Activated CD8-positive, alpha-beta T cell treated with anti-CD3 and anti-CD28 coated beads for 36 hours (primary cell): ENCODE measurements at regions not wholly inside any gene's neighbourhood (a gene's known extent, or its start where the extent isn't known, plus 50 kb on each side); places are given as distances from the start of the nearest gene placed in this dataset.

Experiments used
- ATAC-seq: fragments of 200-7000 bp; cut with Tn5 transposase; one replicate; pipeline ENCODE4 v1.10.0; 2021; ENCODE audit warnings: mild to moderate bottlenecking, moderate library complexity
- CTCF ChIA-PET: fragments of 350-600 bp; sonication (Branson Sonifier 250); formaldehyde crosslinking; loops from one replicate; lab custom pipeline; 2021; ENCODE audit warnings: antibody characterized with exemption; lab: Charles Lee
- POLR2A ChIA-PET: fragments of 350-600 bp; sonication (Branson Sonifier 250); formaldehyde crosslinking; loops from one replicate; lab custom pipeline; 2021; ENCODE audit warnings: antibody characterized with exemption; lab: Charles Lee
- DNase-seq: peaks from one replicate; pipeline ENCODE4 v3.0.0-alpha.2; 2020
- H3K27ac Mint-ChIP-seq: one replicate; pipeline ENCODE4 v1.8.0; 2021; ENCODE audit warnings: mild to moderate bottlenecking, mixed read lengths
- H3K27me3 Mint-ChIP-seq: one replicate; pipeline ENCODE4 v1.8.0; 2021; ENCODE audit warnings: mixed read lengths
- H3K36me3 Mint-ChIP-seq: one replicate; pipeline ENCODE4 v1.8.0; 2021; ENCODE audit warnings: low read depth, mixed read lengths
- H3K4me1 Mint-ChIP-seq: one replicate; pipeline ENCODE4 v1.8.0; 2021; ENCODE audit warnings: low read depth, mixed read lengths
- H3K4me3 Mint-ChIP-seq: one replicate; pipeline ENCODE4 v1.8.0; 2021; ENCODE audit warnings: mild to moderate bottlenecking, moderate library complexity, mixed read lengths
- H3K9me3 Mint-ChIP-seq: one replicate; pipeline ENCODE4 v1.8.0; 2021; ENCODE audit warnings: mixed read lengths
- intact Hi-C: fragments of 100-400 bp; cut with micrococcal nuclease; formaldehyde crosslinking; loops from one replicate; pipeline ENCODE4 v1.10.0; 2022
- TF ChIP-seq, protein P1 (sequence below): fragments of 200-600 bp; IDR thresholded peaks from one replicate; pipeline ENCODE4 v1.8.0; 2022; ENCODE audit warnings: antibody characterized with exemption, mild to moderate bottlenecking

DNA sequence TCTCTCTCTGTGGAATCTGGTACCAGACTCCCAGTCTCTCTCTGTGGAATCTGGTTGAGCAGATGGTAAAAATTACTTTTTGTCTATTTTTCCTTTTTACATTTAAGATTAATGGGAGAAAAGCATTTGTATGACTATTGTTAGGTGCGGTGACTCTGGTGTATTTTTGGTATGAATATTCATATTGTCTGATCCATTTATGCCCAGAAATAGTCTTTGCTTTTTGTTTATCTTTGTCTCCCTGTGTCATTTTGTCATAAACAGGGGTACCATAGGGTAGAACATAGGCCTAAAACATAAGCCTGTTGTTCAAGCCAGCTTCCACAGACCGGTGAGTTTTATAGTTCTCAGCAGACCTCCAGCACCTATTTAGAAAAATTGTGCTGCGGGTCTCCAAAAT, 78.7 kb downstream of the ETS2 start:
- intact Hi-C loops, result no loop called here

DNA sequence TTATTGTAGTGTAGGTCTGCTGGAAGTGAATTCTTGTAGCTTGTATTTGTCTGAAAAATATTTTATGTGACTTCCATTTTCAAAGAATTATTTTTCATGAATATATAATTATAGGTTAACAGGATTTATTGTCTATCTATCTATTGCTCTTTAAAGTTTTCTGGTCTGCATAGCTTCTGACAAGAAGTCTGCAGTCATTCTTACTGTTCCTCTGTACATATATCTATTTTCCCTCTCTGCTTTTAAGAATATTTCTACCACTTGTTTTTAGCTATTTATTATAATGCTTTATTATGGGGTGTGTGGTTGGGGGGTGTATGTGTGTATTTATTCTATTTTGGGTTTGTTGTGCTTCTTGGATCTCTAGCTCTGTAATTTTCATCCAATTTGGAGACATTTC, 77.4 kb downstream of the ETS2 start:
- DNase-seq (no peak), ATAC-seq (no peak)
- H3K27me3 Mint-ChIP-seq, result peaks cover 1% of the 10 kb centered on the region
- no peaks in the 10 kb centered on the region for H3K36me3 Mint-ChIP-seq
- no peaks in the 10 kb centered on the region for H3K4me1 Mint-ChIP-seq
- TF ChIP-seq, protein P1, sequence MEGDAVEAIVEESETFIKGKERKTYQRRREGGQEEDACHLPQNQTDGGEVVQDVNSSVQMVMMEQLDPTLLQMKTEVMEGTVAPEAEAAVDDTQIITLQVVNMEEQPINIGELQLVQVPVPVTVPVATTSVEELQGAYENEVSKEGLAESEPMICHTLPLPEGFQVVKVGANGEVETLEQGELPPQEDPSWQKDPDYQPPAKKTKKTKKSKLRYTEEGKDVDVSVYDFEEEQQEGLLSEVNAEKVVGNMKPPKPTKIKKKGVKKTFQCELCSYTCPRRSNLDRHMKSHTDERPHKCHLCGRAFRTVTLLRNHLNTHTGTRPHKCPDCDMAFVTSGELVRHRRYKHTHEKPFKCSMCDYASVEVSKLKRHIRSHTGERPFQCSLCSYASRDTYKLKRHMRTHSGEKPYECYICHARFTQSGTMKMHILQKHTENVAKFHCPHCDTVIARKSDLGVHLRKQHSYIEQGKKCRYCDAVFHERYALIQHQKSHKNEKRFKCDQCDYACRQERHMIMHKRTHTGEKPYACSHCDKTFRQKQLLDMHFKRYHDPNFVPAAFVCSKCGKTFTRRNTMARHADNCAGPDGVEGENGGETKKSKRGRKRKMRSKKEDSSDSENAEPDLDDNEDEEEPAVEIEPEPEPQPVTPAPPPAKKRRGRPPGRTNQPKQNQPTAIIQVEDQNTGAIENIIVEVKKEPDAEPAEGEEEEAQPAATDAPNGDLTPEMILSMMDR, result no peak
- H3K9me3 Mint-ChIP-seq, result peaks cover 18% of the 10 kb centered on the region
- ChIA-PET CTCF (no interaction called here), POLR2A (interaction anchor here (0.7 to 1.0 kb wide), 3 partner anchors 13 to 22 kb away, joined by 3 to 5 read pairs (median 3); no protein-coding TSS in a partner anchor)
- intact Hi-C loops, result no loop called here
- no peak overlapping the region for H3K4me3 Mint-ChIP-seq
- H3K27ac Mint-ChIP-seq, result no peak overlapping the region

More for the DNA sequence above, 78.7 kb downstream of the ETS2 start:
- TF ChIP-seq, protein P1, result no peak
- Mint-ChIP-seq H3K9me3 (peaks cover 18% of the 10 kb centered on the region), H3K4me3 (no peak overlapping the region), H3K36me3 (no peaks in the 10 kb centered on the region), H3K27me3 (peaks cover 1% of the 10 kb centered on the region), H3K4me1 (no peaks in the 10 kb centered on the region), H3K27ac (no peak overlapping the region)
- POLR2A ChIA-PET, result no interaction called here
- DNase-seq (no peak), ATAC-seq (no peak)
- CTCF ChIA-PET, result no interaction called here

DNA sequence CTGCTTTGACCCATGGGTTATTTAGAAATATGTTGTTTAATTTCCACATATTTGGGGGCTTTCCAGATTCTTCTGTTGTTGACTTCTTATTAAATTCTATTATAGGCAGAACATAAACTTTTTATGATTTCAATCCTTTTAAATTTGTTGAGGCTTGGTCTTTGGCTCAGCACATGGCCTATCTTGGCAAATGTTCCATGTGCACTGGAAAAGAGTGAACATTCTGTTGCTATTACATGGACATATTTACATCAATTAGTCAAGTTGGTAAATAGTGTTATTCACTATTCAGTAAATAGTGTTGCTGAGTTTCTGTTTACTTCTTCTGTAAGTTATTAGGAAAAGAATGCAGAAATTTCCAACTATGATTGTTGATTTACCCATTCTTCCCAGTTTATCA, 75.4 kb downstream of the ETS2 start:
- Mint-ChIP-seq H3K27me3 (peaks cover 1% of the 10 kb centered on the region), H3K27ac (no peak overlapping the region), H3K4me1 (no peaks in the 10 kb centered on the region), H3K4me3 (no peak overlapping the region), H3K36me3 (no peaks in the 10 kb centered on the region), H3K9me3 (peaks cover 13% of the 10 kb centered on the region)
- CTCF ChIA-PET, result no interaction called here
- intact Hi-C loops, result no loop called here
- POLR2A ChIA-PET, result no interaction called here
- TF ChIP-seq, protein P1, result no peak
- no peak for ATAC-seq
- DNase-seq, result no peak

DNA sequence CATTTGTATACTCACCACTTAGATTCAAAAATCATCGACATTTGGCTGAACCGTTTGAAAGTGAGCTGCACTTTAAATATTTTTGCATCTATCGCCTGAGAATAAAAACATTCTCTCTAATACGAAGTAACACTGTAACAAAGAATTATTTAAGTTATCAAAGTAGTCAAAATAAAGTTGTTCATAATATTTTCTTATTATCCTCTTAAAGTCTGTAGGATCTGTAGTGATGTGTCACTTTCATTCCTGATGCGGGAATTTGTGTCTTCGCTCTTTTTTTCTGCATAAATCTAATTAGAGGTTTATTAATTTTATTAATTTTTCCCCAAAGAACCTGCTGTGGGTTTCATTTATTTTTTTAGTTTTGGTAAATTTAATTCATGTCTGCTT, 74.8 kb downstream of the ETS2 start:
- Mint-ChIP-seq H3K4me3 (no peak overlapping the region), H3K27me3 (no peaks in the 10 kb centered on the region), H3K9me3 (peaks cover 11% of the 10 kb centered on the region), H3K27ac (no peak overlapping the region), H3K4me1 (no peaks in the 10 kb centered on the region), H3K36me3 (no peaks in the 10 kb centered on the region)
- POLR2A ChIA-PET, result interaction anchor here (0.6 to 0.7 kb wide), 2 partner anchors 247 to 901 kb away, joined by 3 read pairs; no protein-coding TSS in a partner anchor
- no peak for DNase-seq
- no peak for ATAC-seq
- intact Hi-C loops, result no loop called here
- TF ChIP-seq, protein P1, result no peak
- CTCF ChIA-PET, result no interaction called here

DNA sequence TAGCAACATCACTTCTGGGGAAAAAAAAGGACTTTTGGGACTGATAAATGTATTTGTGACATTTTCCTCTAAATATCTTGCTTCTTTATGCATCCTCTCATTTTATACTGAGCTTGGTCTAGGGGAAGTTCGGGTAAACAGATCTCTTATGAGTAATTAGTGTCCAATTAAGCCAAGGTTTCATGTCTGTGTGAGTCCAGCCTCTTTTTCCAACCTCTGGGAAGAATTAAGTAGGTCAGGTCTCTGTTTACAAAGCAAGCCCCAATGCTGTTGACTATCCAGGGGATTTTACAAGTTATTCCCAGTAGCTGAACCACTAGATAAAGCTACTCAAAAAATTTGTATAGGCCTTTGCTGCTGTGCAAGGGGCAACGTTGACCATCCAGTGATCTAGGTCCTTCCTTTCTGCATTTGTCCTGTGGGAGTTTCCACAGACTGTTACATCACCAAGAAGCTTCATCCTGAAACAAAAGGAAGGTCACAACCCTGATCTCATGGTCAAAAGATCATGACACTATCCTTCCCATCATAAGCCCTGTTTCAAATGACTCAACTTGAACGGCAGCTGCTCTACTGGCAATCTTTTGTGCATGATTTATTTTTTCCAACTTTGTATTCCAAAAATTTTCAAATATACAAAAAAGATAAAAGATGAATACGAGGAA, 74.3 kb downstream of the ETS2 start:
- Mint-ChIP-seq H3K27ac (no peak overlapping the region), H3K27me3 (no peaks in the 10 kb centered on the region), H3K4me1 (no peaks in the 10 kb centered on the region), H3K9me3 (peaks cover 11% of the 10 kb centered on the region), H3K4me3 (no peak overlapping the region), H3K36me3 (no peaks in the 10 kb centered on the region)
- ChIA-PET CTCF (interaction anchor here (0.8 to 1.0 kb wide), 2 partner anchors 8 to 258 kb away, joined by 3 read pairs; no protein-coding TSS in a partner anchor), POLR2A (interaction anchor here (0.6 to 0.7 kb wide), 2 partner anchors 247 to 901 kb away, joined by 3 read pairs; no protein-coding TSS in a partner anchor)
- TF ChIP-seq, protein P1, result no peak
- intact Hi-C loops, result no loop called here
- ATAC-seq, result no peak
- no peak for DNase-seq
